Left renal cortex interstitium (tissue), 4 donors: ENCODE measurements at regions not wholly inside any gene's neighbourhood (a gene's known extent, or its start where the extent isn't known, plus 50 kb on each side); places are given as distances from the start of the nearest gene placed in this dataset.
"Not testable (repeated sequence)": the region's sequence is repeated elsewhere in the genome, so short reads cannot be mapped to it uniquely, and the experiment has no call there.

Experiments used
- DNase-seq, 4 donors: peaks; one replicate each; pipeline ENCODE4 v3.0.0-alpha.2; 2013; ENCODE audit warnings: low read depth in 4 of 4, low spot score in 2 of 4, missing footprints in 1 of 4

DNA sequence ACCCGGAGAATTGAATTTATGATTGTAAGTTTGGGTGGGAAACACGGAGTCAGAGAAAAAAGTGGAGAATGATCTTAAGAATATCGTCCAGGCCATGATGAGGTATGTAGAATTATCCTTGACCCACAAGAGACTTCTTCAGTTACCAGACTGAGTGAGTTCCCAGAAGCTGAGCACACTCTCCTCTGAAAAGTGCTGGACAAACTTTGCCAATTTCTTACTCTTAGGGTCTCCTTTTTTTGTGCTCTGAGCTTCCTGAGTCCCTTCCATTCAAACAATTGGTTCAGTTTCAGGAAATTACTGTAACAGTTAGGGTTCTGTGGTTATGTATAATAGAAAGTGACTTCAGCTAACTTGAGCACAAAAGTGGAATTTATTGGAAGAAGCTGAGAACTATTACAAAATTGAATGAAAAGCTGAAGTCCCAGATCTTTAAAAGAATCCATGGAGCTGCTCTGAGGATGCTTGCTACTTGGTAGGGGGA, 50.6 kb upstream of the EHBP1 start:
- DNase-seq: no peak

DNA sequence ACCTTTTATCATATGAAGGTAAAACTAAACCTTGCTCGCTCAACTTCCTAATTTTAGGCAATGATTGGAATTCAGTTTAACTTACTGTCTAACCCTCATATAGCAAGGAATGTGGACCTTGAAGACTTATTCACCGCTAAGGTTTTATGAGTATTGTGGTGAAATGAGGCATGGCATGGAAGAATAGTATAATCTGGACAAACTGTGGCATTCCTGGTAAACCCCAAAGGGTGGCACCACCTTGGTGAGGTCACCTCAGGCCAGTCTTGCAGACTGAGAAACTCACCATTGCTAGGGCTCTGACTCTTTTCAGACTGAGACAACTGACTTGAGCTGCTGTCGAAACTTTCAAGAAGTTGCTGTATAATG, 51.1 kb upstream of the EHBP1 start:
- DNase-seq: no peak

DNA sequence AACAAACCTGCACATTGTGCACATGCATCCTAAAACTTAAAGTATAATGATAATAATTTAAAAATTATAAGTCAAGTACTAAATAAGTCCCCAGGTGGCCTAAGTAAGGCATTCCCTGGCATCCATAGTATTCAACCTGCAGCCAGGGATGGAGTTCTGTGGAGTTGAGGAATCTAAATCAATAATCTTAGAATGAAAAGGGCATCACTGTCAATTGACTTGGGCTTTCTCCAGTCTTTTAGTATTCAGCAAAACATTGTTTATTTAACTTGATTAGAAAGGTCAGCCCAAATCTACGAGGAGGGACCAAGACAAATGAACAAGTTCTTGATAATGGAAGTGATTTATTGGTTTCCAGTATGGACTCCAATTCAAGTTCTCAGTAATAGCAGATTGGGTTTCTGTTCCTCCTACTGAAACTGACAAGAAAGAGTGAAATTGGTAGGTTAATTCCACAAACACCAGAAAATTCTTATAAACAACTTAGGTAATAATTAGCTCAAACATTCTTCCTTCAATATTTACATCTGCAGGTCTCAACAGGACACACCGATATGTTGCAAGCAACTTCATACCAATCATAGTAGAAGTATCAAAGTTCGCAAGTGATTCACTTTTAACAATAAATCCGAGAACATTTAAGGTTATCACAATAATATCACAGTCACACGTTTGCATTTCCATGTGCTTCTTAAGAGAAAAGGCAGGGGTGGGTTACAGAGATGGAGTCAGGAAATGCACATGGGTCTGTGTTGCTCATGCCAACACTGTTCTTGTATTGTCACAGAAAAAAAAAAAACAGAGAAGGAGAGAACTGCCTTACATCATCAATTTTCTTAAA, 51.7 kb upstream of the EHBP1 start:
- DNase-seq: no peak

- not testable (repeated sequence) for DNase-seq
These were observed 56.4 kb upstream of the EHBP1 start for GRCh38 chr2:62649087-62649486.

- DNase-seq: no peak
These were observed 62.4 kb upstream of the EHBP1 start for GRCh38 chr2:62643100-62643471.

GRCh38 chr2:62642429-62643099, 62.9 kb upstream of the EHBP1 start:
- DNase-seq: no peak

- no peak for DNase-seq
These were observed 63.6 kb upstream of the EHBP1 start for GRCh38 chr2:62641936-62642335.

DNA sequence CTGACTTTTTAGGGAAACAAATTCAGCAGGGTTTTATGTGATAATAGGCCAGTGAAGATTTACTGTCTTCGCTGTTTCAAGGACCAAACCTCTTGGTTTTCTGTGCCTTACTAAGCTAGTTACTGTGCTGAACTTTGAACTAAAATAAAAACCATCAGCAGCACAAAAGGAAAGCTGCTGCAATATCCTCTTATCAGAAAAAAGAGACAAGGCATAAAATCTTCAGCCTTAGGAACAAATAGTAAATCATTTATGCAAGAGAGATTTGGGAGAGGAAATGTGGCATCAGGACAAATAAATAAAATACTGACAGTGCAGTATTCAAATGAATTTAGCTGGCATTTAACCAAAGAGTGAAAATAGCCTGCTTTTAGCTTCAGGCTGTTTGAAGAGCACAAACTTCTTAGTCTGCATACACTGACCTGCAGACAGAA, 64.1 kb upstream of the EHBP1 start:
- DNase-seq: peak in 1 of 4 donors; percentile 44

- no peak for DNase-seq
These were observed 74.1 kb upstream of the EHBP1 start for GRCh38 chr2:62631160-62632085.

GRCh38 chr2:62630206-62630605, 75.3 kb upstream of the EHBP1 start:
- not testable (repeated sequence) for DNase-seq

DNA sequence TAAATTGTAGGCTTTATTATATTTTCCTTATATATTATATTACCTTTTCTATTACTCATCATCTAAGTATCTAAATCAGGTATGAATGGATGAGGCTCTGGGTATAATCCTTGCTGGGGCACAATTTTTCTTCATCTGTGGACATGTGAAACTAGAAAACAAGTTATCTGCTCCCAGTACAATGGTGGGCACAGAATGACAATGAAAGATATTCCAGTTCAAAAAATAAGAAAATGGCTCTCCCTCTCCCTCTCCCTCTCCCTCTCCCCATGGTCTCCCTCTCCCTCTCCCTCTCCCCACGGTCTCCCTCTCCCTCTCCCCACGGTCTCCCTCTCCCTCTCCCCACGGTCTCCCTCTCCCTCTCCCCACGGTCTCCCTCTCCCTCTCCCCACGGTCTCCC, 76.2 kb upstream of the EHBP1 start:
- not testable (repeated sequence) for DNase-seq

DNA sequence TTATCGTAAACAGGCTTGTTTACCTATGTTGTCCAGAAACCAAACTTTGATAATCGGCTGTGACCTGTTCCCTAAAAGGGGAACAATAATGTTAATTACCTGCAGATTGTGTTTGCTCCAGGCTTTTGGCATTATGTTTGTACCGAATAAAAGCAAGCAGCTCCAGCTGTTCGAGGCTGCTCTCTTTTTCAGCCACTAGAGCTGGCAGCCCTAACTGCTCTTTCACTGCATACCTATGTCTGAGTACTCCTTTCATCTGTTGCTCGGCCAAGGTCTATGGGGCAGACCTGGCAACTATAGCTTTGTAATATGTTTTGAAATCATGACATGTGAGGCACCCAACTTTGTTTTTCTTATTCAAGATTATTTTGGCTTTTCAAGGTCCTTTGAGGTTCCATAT, 77.8 kb upstream of the EHBP1 start:
- no peak for DNase-seq

GRCh38 chr2:62624855-62625254, 80.7 kb upstream of the EHBP1 start:
- no peak for DNase-seq

GRCh38 chr2:62616486-62616885, 89.0 kb upstream of the EHBP1 start:
- not testable (repeated sequence) for DNase-seq

- DNase-seq: no peak
These were observed 93.7 kb upstream of the EHBP1 start for GRCh38 chr2:62611854-62612253.

DNA sequence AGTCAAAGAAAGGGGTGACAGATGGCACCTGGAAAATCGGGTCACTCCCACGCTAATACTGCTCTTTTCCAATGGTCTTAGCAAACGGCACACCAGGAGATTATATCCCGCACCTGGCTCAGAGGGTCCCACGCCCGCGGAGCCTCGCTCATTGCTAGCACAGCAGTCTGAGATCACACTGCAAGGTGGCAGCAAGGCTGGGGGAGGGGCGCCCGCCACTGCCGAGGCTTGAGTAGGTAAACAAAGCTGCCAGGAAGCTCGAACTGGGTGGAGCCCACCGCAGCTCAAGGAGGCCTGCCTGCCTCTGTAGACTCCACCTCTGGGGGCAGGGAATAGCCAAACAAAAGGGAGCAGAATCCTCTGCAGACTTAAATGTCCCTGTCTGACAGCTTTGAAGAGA, 99.5 kb upstream of the TMEM17 start:
- DNase-seq: not testable (repeated sequence)

- no peak for DNase-seq
These were observed 98.3 kb upstream of the TMEM17 start for GRCh38 chr2:62604336-62604735.

DNA sequence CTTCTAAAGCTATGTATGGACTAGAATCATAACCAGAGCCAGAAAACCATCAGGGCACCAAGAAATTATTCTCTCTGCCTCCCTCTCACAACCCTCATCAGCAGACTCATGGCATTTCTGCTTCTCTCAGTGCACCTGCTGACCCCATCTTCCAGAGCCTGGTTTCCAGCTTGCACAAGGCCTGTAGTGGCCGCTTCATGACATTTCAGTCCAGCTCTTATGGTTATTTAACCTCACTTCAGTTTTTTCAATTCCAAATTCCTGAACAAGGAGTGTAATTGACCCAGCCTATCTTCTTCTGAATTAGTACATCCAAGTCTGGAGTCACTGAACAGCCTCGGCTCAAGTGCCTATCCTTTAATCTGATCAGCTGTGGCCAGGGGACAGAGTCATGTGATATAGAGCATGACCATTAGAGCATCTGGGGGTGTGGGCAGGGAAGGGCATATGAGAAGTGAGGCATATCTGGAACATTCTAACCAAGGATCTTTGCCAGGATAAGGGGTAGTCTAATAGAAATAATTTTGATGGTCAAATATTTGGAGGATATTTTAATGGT, 97.2 kb upstream of the TMEM17 start:
- DNase-seq: no peak

DNA sequence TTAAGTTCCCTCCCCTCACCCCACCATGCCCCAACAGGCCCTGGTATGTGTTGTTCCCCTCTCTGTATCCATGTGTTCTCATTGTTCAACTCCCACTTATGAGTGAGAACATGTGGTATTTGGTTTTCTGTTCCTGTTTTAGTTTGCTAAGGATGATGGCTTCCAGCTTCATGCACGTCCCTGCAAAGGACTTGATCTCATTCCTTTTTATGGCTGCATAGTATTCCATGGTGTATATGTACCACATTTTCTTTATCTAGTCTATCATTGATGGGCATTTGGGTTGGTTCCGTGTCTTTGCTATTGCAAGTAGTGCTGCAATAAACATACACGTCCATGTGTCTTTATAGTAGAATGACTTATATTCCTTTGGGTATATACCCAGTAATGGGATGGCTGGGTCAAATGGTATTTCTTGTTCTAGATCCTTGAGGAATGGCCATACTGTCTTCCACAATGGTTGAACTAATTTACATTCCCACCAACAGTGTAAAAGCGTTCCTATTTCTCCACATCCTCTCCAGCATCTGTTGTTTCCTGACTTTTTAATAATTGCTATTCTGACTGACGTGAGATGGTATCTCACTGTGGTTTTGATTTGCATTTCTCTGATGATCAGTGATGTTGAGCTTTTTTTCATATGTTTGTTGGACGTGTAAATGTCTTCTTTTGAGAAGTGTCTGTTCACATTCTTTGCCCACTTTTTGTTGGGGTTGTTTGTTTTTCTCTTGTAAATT, 93.8 kb upstream of the TMEM17 start:
- not testable (repeated sequence) for DNase-seq

- DNase-seq: peak in 1 of 4 donors; percentile 4
These were observed 91.3 kb upstream of the TMEM17 start for GRCh38 chr2:62597323-62597722.
